ENCODE measurements at regions not wholly inside any gene's neighbourhood (a gene's known extent, or its start where the extent isn't known, plus 50 kb on each side); places are given as distances from the start of the nearest gene placed in this dataset.

GRCh38 chr2:35454966-35455638, 900.5 kb upstream of the CRIM1 start:
- TF ChIP-seq POLR2AphosphoS5 (IDR thresholded peaks at IDR 0.05) (no peak), POLR2A (IDR thresholded peaks at IDR 0.05) (no peak), EP300 (IDR thresholded peaks at IDR 0.05) (no peak)
- TF ChIP-seq, protein P1, sequence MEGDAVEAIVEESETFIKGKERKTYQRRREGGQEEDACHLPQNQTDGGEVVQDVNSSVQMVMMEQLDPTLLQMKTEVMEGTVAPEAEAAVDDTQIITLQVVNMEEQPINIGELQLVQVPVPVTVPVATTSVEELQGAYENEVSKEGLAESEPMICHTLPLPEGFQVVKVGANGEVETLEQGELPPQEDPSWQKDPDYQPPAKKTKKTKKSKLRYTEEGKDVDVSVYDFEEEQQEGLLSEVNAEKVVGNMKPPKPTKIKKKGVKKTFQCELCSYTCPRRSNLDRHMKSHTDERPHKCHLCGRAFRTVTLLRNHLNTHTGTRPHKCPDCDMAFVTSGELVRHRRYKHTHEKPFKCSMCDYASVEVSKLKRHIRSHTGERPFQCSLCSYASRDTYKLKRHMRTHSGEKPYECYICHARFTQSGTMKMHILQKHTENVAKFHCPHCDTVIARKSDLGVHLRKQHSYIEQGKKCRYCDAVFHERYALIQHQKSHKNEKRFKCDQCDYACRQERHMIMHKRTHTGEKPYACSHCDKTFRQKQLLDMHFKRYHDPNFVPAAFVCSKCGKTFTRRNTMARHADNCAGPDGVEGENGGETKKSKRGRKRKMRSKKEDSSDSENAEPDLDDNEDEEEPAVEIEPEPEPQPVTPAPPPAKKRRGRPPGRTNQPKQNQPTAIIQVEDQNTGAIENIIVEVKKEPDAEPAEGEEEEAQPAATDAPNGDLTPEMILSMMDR (IDR thresholded peaks at IDR 0.05): no peak
